ENCODE measurements at regions not wholly inside any gene's neighbourhood (a gene's known extent, or its start where the extent isn't known, plus 50 kb on each side); places are given as distances from the start of the nearest gene placed in this dataset.

DNA sequence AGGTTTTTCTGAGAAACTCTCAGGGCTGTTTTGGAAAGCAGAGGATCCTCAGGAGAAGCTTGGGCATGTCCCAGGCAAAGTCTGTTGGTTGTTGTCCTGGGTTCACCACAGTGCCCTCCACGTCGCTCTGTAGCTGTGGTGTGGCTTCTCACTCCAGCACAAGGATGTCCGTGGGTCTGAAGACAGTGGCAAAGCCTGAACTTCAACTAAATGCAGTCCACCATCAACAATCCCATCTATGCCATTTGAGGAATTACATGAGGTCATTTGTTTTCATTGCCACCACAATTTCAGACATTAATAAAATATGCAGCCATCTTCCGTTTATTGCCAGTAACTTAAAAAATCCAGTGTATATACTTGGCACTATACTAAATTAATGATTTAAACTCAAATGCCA, 272.1 kb downstream of the LRIG3 start:
- TF ChIP-seq, protein P1, sequence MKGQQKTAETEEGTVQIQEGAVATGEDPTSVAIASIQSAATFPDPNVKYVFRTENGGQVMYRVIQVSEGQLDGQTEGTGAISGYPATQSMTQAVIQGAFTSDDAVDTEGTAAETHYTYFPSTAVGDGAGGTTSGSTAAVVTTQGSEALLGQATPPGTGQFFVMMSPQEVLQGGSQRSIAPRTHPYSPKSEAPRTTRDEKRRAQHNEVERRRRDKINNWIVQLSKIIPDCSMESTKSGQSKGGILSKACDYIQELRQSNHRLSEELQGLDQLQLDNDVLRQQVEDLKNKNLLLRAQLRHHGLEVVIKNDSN (IDR thresholded peaks at IDR 0.05; ENCODE audit: borderline replicate concordance, low read depth): no peak
- TF ChIP-seq EP300 (IDR thresholded peaks at IDR 0.05; ENCODE audit: borderline replicate concordance in 1 of 2, low read depth in 1 of 2, low read length in 1 of 2): no peak
- TF ChIP-seq, protein P2, sequence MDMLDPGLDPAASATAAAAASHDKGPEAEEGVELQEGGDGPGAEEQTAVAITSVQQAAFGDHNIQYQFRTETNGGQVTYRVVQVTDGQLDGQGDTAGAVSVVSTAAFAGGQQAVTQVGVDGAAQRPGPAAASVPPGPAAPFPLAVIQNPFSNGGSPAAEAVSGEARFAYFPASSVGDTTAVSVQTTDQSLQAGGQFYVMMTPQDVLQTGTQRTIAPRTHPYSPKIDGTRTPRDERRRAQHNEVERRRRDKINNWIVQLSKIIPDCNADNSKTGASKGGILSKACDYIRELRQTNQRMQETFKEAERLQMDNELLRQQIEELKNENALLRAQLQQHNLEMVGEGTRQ (IDR thresholded peaks at IDR 0.05; ENCODE audit: borderline replicate concordance, low read depth, low read length): no peak
- no peak for TF ChIP-seq YY1 (IDR thresholded peaks at IDR 0.05; ENCODE audit: low read depth)
- TF ChIP-seq FOSL2 (IDR thresholded peaks at IDR 0.05; ENCODE audit: borderline replicate concordance, low read depth): no peak
- no peak for TF ChIP-seq TAF1 (IDR thresholded peaks at IDR 0.05; ENCODE audit: borderline replicate concordance, low read depth, low read length)
- ChIA-PET POLR2A (no interaction called here), CTCF (no interaction called here)
- H3K79me2 ChIP-seq (ENCODE audit: insufficient read depth): no peaks in the 10 kb centered on the region
- no peak overlapping the region for H2AFZ ChIP-seq (ENCODE audit: low read depth)
- H3F3A ChIP-seq (replicated peaks; ENCODE audit: insufficient read depth): no peaks in the 10 kb centered on the region
- no peak overlapping the region for H3K27ac ChIP-seq (ENCODE audit: low read depth in 2 of 2, low read length in 1 of 2)
- H3K9me2 ChIP-seq: no peaks in the 10 kb centered on the region
- H3K9me3 ChIP-seq: no peaks in the 10 kb centered on the region
- no peak overlapping the region for H3K9ac ChIP-seq
- H3K27me3 ChIP-seq (ENCODE audit: insufficient read depth): no peaks in the 10 kb centered on the region
- no peaks in the 10 kb centered on the region for H3K36me3 ChIP-seq (replicated peaks in 1 of 2; ENCODE audit: control insufficient read depth in 1 of 2, insufficient read depth in 2 of 2, low read length in 1 of 2)
- no peak for DNase-seq
- 30% methylated on average over 3 of the region's 4 CpGs for WGBS (ENCODE audit: low lambda C conversion rate)
- no peak overlapping the region for H3K4me3 ChIP-seq (ENCODE audit: low read depth in 2 of 2, low read length in 1 of 2)
- H3K4me1 ChIP-seq (ENCODE audit: control insufficient read depth in 1 of 2, insufficient read depth in 2 of 2, low read depth in 1 of 2, low read length in 1 of 2): no peaks in the 10 kb centered on the region
- no peak overlapping the region for H3K4me2 ChIP-seq
- H4K20me1 ChIP-seq (ENCODE audit: insufficient read depth): no peaks in the 10 kb centered on the region

DNA sequence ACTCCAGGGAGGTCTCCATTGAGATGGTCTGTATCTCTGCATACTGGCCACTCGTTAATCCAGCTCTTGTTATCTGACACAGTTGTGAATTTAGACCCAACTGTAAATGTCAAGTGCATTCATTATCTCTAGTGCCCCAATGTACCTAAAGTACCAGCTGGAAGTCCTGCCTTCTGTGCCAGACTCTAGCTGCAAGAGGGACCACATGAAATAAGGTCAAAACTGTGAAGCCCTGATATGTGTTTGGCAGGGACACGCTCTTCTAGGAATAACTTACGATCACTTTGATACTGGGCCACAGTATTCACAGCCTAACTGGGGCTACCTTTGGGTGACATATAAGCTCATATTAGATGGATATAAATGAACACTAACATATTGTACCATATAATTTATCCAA, 268.5 kb downstream of the LRIG3 start:
- CTCF ChIA-PET: no interaction called here
- H3K9me3 ChIP-seq: no peaks in the 10 kb centered on the region
- H3K9me2 ChIP-seq: no peaks in the 10 kb centered on the region
- H3K27me3 ChIP-seq (ENCODE audit: insufficient read depth): no peaks in the 10 kb centered on the region
- TF ChIP-seq RXRA (IDR thresholded peaks at IDR 0.05; ENCODE audit: borderline replicate concordance, low read depth) (no peak), NFIC (IDR thresholded peaks at IDR 0.05; ENCODE audit: borderline replicate concordance) (no peak), TCF12 (IDR thresholded peaks at IDR 0.05) (no peak), EZH2phosphoT487 (IDR thresholded peaks at IDR 0.05; ENCODE audit: borderline replicate concordance, low read depth) (no peak), GABPA (IDR thresholded peaks at IDR 0.05; ENCODE audit: low read depth) (no peak), EP300 (IDR thresholded peaks at IDR 0.05; ENCODE audit: borderline replicate concordance in 1 of 2, low read depth in 1 of 2, low read length in 1 of 2) (no peak), GATA2 (CRISPR knock-in tag; IDR thresholded peaks at IDR 0.05) (no peak), SMC3 (IDR thresholded peaks at IDR 0.05; ENCODE audit: low read depth, low read length) (no peak), YY1 (IDR thresholded peaks at IDR 0.05; ENCODE audit: low read depth) (no peak), MEF2A (IDR thresholded peaks at IDR 0.05; ENCODE audit: borderline replicate concordance, low read depth) (no peak), JUND (IDR thresholded peaks at IDR 0.05) (no peak), NRF1 (IDR thresholded peaks at IDR 0.05; ENCODE audit: low read depth, low read length) (no peak), FOSL2 (IDR thresholded peaks at IDR 0.05; ENCODE audit: borderline replicate concordance, low read depth) (no peak)
- TF ChIP-seq, protein P3, sequence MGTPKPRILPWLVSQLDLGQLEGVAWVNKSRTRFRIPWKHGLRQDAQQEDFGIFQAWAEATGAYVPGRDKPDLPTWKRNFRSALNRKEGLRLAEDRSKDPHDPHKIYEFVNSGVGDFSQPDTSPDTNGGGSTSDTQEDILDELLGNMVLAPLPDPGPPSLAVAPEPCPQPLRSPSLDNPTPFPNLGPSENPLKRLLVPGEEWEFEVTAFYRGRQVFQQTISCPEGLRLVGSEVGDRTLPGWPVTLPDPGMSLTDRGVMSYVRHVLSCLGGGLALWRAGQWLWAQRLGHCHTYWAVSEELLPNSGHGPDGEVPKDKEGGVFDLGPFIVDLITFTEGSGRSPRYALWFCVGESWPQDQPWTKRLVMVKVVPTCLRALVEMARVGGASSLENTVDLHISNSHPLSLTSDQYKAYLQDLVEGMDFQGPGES (IDR thresholded peaks at IDR 0.05; ENCODE audit: low read depth, low read length): no peak
- TF ChIP-seq, protein P2 (IDR thresholded peaks at IDR 0.05; ENCODE audit: borderline replicate concordance, low read depth, low read length): no peak
- TF ChIP-seq, protein P4, sequence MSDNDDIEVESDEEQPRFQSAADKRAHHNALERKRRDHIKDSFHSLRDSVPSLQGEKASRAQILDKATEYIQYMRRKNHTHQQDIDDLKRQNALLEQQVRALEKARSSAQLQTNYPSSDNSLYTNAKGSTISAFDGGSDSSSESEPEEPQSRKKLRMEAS (IDR thresholded peaks at IDR 0.05; ENCODE audit: low read depth): no peak
- TF ChIP-seq, protein P5, sequence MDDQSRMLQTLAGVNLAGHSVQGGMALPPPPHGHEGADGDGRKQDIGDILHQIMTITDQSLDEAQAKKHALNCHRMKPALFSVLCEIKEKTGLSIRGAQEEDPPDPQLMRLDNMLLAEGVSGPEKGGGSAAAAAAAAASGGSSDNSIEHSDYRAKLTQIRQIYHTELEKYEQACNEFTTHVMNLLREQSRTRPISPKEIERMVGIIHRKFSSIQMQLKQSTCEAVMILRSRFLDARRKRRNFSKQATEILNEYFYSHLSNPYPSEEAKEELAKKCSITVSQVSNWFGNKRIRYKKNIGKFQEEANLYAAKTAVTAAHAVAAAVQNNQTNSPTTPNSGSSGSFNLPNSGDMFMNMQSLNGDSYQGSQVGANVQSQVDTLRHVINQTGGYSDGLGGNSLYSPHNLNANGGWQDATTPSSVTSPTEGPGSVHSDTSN (IDR thresholded peaks at IDR 0.05): no peak
- TF ChIP-seq, protein P6, sequence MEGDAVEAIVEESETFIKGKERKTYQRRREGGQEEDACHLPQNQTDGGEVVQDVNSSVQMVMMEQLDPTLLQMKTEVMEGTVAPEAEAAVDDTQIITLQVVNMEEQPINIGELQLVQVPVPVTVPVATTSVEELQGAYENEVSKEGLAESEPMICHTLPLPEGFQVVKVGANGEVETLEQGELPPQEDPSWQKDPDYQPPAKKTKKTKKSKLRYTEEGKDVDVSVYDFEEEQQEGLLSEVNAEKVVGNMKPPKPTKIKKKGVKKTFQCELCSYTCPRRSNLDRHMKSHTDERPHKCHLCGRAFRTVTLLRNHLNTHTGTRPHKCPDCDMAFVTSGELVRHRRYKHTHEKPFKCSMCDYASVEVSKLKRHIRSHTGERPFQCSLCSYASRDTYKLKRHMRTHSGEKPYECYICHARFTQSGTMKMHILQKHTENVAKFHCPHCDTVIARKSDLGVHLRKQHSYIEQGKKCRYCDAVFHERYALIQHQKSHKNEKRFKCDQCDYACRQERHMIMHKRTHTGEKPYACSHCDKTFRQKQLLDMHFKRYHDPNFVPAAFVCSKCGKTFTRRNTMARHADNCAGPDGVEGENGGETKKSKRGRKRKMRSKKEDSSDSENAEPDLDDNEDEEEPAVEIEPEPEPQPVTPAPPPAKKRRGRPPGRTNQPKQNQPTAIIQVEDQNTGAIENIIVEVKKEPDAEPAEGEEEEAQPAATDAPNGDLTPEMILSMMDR (IDR thresholded peaks at IDR 0.05): no peak
- no peaks in the 10 kb centered on the region for H3K36me3 ChIP-seq (replicated peaks in 1 of 2; ENCODE audit: control insufficient read depth in 1 of 2, insufficient read depth in 2 of 2, low read length in 1 of 2)
- no peak overlapping the region for H3K4me3 ChIP-seq (ENCODE audit: low read depth in 2 of 2, low read length in 1 of 2)
- H3K27ac ChIP-seq (ENCODE audit: low read depth in 2 of 2, low read length in 1 of 2): no peak overlapping the region
- 11% methylated on average over 3 of the region's 3 CpGs for WGBS (ENCODE audit: low lambda C conversion rate)
- no peaks in the 10 kb centered on the region for H3K79me2 ChIP-seq (ENCODE audit: insufficient read depth)
- H3K4me2 ChIP-seq: no peak overlapping the region
- no peak overlapping the region for H3K9ac ChIP-seq
- H3K4me1 ChIP-seq (ENCODE audit: control insufficient read depth in 1 of 2, insufficient read depth in 2 of 2, low read depth in 1 of 2, low read length in 1 of 2): no peaks in the 10 kb centered on the region
- POLR2A ChIA-PET: no interaction called here
- H3F3A ChIP-seq (replicated peaks; ENCODE audit: insufficient read depth): no peaks in the 10 kb centered on the region
- H4K20me1 ChIP-seq (ENCODE audit: insufficient read depth): no peaks in the 10 kb centered on the region
- H2AFZ ChIP-seq (ENCODE audit: low read depth): no peak overlapping the region
- DNase-seq: no peak
